ENCODE measurements at regions not wholly inside any gene's neighbourhood (a gene's known extent, or its start where the extent isn't known, plus 50 kb on each side); places are given as distances from the start of the nearest gene placed in this dataset.
"Not testable (repeated sequence)": the region's sequence is repeated elsewhere in the genome, so short reads cannot be mapped to it uniquely, and the experiment has no call there.

GRCh38 chr1:228666686-228667623 lies 68.3 kb upstream of the RHOU start:
- DNase-seq (ENCODE audit: low read depth), result no peak
- TF ChIP-seq CTCF (conservative IDR thresholded peaks at IDR 0.05; ENCODE audit: low read depth, low read length), result no peak
- no peak overlapping the region for H3K4me3 ChIP-seq (ENCODE audit: low read length)

GRCh38 chr1:228668553-228669241 lies 66.6 kb upstream of the RHOU start:
- no peak overlapping the region for H3K4me3 ChIP-seq (ENCODE audit: low read length)
- DNase-seq (ENCODE audit: low read depth), result no peak
- TF ChIP-seq CTCF (conservative IDR thresholded peaks at IDR 0.05; ENCODE audit: low read depth, low read length), result no peak

- H3K4me3 ChIP-seq (ENCODE audit: low read length), result no peak overlapping the region
- no peak for TF ChIP-seq CTCF (conservative IDR thresholded peaks at IDR 0.05; ENCODE audit: low read depth, low read length)
- no peak for DNase-seq (ENCODE audit: low read depth)
These were observed 66.1 kb upstream of the RHOU start for GRCh38 chr1:228669242-228669585.

GRCh38 chr1:228681076-228681565 lies 54.2 kb upstream of the RHOU start:
- not testable (repeated sequence) for DNase-seq (ENCODE audit: low read depth); H3K4me3 ChIP-seq (ENCODE audit: low read length)

- no peak for DNase-seq (ENCODE audit: low read depth)
- TF ChIP-seq CTCF (conservative IDR thresholded peaks at IDR 0.05; ENCODE audit: low read depth, low read length), result no peak
- H3K4me3 ChIP-seq (ENCODE audit: low read length), result no peak overlapping the region
These were observed 51.9 kb upstream of the RHOU start for GRCh38 chr1:228683428-228683827.

GRCh38 chr1:228684607-228685006 lies 50.7 kb upstream of the RHOU start:
- no peak for TF ChIP-seq CTCF (conservative IDR thresholded peaks at IDR 0.05; ENCODE audit: low read depth, low read length)
- H3K4me3 ChIP-seq (ENCODE audit: low read length), result no peak overlapping the region
- no peak for DNase-seq (ENCODE audit: low read depth)

GRCh38 chr1:228685081-228685660 lies 50.1 kb upstream of the RHOU start:
- DNase-seq (ENCODE audit: low read depth), result no peak
- H3K4me3 ChIP-seq (ENCODE audit: low read length), result no peak overlapping the region
- no peak for TF ChIP-seq CTCF (conservative IDR thresholded peaks at IDR 0.05; ENCODE audit: low read depth, low read length)

All from retinal pigment epithelial cell (primary cell).